Transverse colon (tissue), 3 donors: ENCODE measurements at regions not wholly inside any gene's neighbourhood (a gene's known extent, or its start where the extent isn't known, plus 50 kb on each side); places are given as distances from the start of the nearest gene placed in this dataset.

Source experiments
- CTCF ChIP-seq, 5 experiments: fragments of 200-600 bp in 3 of 5; fragments of 450-650 bp in 2 of 5; sonication (generic) in 3 of 5; IDR thresholded peaks; 1 replicate in 2 of 5; 2 replicates in 3 of 5; pipeline ENCODE4 v1.5.1; 2016 to 2017; ENCODE audit warnings: antibody characterized with exemption in 5 of 5, inconsistent platforms in 3 of 5, mild to moderate bottlenecking in 2 of 5, moderate library complexity in 1 of 5
- EP300 ChIP-seq: sonication (generic); formaldehyde crosslinking; IDR thresholded peaks from one replicate; pipeline ENCODE4 v1.6.1; 2017; ENCODE audit warnings: antibody characterized with exemption, low read depth

GRCh38 chr11:116582571-116582970 lies 190.2 kb downstream of the BUD13 start:
- TF ChIP-seq EP300, result no peak
- no peak for TF ChIP-seq CTCF (IDR thresholded peaks at IDR 0.05)
